DMS79 treated with DMSO at 0.1 percent for 48 hours (cell line): ENCODE measurements at regions not wholly inside any gene's neighbourhood (a gene's known extent, or its start where the extent isn't known, plus 50 kb on each side); places are given as distances from the start of the nearest gene placed in this dataset.
A peak's percentile ranks its signal among the peaks of the same experiment; 100 is the strongest.

ENCODE experiments used
- DNase-seq: peaks from one replicate; lab custom pipeline; 2025; lab: John Stamatoyannopoulos, UW

DNA sequence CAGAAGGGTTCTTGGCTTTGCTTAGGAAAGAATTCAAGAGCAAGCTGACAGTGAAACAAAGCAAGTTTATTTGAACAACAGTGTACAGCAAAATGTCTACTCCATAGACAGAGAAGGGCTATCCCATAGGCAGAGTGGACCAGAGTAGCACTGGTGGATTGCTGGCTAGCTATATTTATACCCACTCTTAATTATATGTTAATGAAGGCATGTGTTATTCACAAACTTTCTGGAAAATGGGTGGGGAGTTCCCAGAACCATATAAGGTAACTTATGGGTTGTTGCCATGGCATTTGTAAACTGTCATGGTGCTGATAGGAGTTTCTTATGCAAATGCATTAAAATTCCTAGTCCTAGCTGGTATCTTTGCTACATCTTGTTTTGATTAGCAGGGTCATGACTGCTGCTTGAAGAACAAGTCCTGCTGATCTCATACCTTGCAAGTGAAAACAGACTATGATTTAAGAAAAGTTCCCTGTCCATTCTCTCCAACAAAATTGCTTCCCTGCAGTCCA is 330.5 kb downstream of the BUD13 start:
- DNase-seq: no peak

DNA sequence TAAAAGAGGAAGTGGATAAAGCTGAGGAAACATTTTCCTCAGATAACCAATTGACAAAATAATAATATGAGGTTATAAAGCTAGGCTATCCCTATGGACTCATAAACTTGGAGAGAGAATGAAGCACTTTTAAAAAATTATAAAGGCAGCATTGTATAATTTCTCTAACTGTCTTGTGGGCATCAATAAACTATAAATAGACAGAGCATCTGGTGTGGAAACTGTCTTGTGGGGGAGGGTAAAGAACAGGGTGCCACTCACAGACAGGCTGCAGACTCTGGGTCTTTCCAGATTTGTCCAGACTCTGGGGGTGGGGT is 333.5 kb downstream of the BUD13 start:
- DNase-seq: no peak

DNA sequence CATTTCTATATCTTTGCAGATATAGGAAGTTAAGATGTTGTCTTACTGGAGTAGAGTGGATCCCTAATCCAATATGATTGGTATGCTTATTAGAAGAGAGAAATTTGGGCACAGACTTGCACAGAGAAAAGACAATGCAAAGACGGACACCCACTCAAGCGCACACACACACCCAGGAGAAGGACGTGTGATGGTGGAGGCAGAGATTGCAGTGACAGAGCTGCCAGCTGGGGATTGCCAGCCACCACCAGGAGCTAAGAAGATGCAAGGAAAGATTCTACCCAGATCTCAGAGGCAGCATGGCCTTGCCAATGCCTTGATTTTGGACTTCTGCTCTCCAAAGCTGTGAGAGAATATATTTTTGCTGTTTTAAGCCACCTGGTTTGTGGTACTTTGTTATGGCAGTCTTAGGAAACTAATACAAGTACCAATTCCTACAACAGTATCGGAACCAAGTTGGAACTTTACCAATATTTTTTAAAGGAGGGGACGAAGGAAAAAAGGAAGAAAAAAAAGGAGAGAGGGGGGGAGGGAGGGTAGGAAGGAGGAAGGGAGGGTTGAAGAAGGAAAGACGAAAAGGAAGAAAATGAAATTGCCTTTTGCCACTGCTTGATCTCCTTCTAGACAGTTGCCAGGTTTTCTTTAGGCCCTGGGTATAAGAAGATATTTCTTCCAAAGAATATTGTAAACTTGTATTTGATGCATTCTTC is 334.0 kb downstream of the BUD13 start:
- no peak for DNase-seq

DNA sequence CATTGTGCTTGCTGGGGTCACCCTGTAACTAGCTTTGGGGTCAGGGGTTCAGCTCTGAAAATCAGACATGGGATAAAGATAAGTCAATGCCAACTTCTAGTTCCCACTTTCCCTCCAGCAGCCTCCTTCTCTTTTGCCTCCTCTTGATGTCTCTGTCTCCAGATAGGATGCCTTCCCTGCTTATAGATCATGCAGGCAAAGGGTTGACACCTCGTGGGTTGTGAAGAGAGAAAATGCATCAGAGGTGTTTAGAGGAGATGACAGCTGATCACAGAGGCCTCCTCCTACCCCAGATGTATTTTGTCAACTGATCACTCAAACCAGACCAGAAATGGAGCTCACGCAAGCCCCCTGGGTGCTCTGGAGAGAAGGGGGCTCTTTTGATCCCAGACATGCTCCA is 337.8 kb downstream of the BUD13 start:
- no peak for DNase-seq

DNA sequence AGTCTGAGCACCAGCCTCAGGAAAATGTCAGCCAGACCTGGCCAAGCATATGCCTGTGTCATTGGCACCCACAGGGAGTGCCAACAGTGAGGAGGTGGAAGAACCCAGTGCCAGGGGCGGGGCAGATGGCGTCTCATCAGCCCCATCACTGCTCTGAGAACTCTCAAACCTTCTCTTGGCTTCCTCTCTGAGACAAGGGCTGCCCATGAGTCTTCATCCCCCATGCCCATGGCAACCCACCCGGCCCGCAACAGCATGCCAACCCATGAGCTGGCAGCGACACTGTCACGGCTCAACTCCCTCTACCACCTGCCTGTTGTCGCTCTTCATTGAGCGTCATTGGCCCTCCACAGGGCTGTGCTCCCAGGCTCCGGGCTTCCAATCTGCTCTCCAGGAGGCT is 340.5 kb downstream of the BUD13 start:
- peak; percentile 25 for DNase-seq

DNA sequence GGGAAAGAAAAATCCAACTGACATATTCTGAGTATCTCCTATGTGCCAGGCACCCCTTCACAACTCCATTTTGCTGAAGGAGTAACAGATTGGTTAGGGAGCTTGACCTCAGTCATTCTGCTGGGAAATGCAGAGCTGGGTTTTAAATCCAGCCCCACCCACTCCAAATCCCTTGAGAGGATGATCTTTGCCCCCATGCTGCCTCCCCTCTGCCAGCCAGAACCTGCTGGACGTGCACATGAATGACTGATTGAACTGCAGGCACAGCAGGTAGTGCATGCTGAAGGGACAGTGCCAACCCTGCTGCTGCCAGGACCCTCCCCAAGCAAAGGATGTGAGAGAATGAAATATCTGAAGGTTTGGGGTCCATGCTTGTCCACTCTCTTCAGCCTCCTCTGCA is 340.9 kb downstream of the BUD13 start:
- no peak for DNase-seq

DNA sequence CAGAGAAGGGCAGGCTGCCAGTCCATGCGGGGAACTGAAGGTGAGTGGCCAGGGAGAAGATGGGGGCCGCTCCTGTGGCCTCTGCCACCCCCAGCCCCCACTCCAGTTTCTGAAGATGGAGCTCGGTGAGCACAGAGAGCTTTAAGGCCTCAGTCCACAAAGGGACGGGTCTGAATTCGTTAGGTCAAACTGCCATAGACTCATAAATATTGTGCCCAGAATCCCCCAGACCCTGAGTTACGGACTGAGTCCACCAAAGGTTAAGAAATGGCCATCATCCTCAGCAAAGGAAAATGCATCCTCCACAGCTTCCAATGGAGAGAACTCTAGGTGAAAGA is 344.2 kb downstream of the BUD13 start:
- no peak for DNase-seq

DNA sequence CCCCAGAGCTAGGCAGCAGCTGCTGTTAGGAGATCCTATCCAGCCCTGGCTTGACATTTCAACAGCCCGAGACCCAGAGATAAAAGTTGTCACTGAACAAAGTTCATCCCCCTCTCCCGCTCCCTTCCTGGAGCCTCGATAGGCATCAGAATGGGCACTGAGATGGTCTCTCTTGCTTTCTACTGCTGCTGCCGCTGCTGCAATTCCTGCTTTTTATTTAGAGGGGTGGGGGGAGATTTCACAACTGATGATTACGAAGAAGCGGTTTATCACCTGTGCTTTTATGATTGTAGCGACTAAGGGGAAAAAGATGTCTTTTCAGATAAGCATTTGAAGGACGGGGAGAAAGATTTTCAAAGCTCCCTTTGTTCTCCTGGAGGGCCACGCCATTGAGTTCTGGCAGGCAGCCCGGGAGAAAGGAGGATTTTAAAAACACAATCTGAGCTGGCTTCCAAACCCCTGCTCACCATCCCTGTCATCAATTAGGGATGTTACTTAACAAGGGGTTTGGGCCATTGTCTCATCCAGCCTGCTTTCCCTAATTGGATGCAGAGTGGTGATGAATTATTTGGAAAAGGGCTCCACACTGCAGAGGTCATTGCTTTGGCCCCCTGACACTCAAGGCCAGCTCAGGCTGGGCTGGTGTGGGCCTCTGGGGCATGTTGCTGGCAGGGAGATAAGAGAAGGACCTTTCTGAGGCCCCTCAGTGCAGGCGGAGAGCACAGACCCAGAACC is 344.7 kb downstream of the BUD13 start:
- DNase-seq: peak; percentile 92

DNA sequence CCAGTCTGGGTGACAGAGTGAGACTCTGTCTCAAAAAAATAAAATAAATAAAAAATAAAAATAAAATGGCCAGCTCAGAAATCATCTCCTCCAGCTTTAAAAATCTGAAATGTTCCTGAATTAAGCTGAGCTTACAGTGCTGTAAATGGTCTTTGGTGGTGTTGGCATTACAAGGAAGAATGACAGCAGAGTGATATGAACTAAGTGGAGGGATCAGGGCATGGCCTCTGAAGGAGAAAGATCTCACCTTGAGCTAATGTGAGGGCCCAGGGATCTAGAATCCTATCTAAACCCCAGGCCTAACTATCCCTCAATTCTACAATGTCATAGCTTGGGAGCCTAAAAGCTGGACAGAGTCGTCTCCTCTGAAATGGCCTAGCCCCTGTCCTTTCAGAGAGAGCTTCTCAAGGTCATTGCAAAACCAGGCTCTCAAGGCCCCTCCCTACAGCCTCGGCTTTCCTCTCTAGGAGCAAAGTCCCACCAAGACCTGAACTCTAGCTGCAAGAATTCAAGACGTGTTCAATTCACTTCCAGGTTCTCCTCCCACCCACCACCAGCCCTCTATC is 345.4 kb downstream of the BUD13 start:
- peak; percentile 78 for DNase-seq

DNA sequence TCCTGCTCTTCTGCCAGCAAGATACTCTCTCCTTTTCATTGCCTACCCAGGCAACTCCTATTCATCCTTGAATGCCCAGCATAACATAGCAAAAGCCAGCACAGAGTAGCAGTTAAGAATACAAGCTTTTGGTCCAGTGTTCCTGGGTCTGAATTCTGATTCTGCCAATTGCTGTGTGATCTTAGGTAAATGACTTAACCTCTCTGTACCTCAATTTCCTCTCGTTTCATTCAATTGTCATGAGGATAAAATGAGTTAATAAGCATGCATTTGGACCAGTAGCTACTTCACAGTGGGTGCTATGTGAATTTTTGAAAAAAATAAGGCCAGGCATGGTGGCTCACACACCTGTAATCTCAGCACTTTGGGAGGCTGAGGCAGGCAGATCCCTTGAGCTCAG is 346.0 kb downstream of the BUD13 start:
- DNase-seq: no peak

DNA sequence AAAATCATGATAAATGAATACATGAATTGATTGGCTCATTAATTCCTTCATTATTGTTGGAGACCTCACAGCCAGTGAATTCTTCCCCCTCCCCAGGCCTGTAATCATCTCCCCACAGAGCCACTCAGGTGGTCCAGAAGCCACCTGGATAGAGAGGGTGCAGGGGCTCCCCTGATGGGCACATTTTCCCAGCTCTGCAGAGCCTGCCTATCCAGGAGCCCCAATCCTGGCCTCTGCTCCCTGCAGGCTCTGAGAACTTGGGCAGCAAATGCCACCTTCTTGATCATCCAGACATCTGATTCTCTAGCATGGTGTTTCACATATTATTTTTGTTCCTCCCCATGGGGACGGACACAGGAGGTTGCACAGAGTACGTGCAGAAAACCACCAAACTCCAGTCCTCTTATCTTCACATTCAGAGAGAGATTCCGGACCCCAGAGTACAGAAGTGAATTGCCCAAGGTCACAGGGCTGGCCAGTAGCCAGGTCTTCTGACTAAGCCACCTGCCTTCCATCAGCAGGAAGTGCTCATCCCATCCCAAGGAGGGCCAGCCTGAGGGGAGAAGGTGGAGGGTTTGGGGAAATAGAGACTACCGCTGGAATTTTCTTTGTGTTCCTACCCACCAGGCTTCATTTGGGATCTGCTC is 348.0 kb downstream of the BUD13 start:
- no peak for DNase-seq

DNA sequence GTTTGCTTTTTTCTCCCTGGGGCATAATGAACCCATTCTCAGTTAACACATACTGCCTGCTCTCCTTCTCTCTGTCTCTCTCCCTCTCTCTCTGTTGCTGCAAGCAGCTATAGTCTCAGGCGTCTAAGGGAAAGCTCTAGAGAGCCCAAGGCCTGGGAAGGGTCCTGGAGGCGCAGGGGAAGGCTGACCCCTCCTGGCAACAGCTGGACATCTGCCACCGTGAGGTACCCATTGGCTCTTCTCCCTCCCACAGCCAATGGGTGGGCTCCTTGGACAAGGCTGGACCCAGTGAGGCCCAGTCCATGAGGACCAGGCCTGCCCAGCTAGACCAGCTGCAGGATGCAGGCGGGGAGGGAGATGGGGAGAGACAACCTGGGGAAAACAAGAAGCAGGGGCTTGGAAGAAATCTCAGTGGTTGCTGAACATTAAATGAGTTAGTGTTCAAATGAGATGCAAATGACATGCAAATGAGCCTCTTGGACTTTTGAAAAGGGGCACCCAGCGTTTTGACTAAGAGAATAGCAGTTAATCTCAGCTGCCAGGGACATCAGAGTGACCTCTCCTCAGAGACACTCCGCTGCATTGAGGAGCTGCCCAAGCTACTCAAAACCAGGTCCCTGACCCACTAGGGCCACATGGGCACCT is 349.7 kb downstream of the BUD13 start:
- DNase-seq: no peak

DNA sequence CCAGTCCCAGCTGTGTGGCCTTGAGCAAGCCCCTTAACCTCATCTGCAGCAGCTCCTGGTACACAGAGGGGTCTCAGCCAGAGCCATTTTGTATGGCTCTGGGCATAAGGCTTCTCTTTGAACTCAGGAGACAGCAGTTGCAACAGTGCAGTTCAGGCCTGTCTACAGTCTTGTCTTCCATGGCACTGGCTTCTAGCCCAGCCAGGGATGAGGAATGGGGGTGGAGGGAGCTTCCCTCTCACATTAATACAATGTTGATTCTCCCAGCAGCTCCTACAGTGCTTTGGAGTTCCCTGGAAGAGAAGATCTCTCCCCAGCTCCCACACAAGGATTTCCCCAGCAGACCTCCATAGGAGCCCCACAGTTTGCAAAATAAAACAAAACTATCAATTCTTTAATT is 350.2 kb downstream of the BUD13 start:
- no peak for DNase-seq

DNA sequence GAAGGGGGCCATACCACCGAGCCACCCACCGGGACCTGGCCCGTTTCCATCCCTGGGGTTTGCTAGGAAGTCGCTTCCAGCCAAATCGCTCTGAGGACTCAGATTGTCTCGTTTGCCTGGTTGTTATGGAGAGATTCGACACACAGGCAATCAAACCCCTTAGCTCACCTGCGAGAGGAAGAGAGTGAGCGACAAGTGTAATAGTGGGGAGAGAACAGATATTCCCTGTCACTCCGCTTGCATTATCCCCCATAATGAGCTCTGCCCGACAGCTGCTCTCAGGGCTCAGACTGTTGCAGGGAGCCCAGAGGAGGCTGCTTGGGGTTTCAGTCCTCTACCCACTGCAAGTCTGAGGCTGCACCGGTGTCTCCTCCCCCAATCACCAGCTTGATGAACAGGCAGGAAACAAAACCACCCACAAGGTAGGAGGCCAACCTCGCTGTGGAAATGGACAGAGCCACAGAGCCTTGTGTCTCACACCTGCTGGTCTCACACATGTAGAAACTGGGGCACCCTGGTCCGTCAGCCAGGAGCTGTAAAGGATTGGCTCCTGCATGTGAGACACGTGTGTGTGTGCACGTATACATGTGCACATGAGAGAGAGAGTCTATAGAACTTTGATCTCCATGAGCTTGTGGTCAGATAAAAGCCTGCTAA is 351.1 kb downstream of the BUD13 start:
- peak; percentile 53 for DNase-seq

DNA sequence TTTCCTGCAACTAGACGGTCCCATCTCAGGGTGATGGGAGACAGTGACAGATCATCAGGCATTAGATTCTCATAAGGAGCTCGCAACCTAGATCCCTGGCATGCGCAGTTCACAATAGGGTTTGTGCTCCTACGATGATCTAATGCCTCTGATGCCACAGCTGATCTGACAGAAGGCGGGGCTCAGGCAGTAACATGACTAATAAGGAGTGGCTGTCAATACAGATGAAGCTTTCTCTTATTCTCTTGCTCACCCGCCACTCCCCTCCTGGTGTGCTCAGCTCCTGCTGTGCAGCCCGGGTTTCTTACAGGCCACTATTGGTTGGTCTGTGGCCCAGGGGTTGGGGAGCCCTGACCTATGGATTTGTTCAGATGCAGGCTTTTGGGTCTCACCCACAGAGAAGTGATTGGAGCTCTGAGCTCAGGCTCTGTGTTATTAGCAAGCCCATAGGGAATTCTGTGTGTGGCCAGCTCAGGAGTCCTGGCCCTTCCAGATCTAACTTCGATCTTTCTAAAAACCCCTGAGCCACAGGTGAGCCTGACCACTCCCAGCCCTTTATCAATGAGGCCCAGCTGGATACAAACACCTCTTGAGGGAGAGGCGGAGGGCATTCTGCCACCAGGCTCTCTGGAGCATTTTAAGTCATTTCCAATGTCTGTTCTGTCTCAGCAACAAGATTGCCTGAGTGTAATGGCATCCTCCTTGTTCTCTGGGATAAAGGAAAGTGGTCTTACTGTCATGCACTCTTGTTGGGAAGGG is 351.8 kb downstream of the BUD13 start:
- DNase-seq: peak; percentile 53

DNA sequence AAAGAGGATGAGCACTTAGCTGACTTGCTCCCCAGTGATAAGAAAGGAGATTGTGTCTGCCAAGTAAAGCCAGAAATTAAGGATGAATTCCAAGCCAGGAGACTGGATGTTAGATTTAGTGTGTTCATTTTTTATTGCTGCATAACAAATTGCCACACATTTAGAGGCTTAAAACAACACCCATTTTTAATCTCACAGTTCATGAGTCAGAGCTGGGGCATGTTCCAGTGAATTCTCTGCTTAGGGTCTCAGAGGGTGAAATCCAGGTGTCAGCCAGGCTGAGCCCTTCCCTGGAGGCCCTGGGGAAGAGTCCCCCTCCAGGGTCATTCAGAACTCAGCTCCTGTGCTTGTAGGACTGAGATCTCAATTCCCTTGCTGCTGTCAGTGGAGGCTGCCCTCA is 352.8 kb downstream of the BUD13 start:
- DNase-seq: no peak

DNA sequence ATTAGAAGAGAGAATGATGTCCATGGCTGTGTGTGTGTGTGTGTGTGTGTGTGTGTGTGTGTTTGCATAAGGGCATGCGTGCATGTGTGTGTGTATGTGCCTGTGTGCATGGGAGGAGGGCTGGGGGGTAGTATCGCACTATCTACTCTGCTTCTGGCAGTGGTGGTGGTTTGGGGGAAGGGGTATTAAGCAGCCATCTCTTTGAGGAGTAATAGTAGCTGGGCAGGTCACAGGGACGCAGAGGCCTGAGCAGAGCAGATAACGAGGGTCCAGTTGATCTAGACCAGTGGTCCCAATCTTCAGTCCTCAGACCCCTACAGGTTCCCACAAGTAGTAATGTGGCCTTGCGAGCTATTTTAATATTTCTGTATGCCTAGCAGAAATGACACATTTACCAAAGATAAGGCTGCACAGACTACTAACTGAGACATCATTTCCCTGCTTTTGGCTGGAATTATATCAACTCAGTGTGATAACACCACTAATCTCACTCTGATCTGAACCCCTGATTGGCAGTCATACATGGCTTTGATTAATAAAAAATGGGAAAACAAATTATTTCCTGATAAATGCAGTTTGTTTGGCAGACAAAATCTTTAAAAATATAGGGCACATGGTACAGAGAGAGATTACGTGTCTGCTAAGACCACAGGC is 354.3 kb downstream of the BUD13 start:
- DNase-seq: no peak

DNA sequence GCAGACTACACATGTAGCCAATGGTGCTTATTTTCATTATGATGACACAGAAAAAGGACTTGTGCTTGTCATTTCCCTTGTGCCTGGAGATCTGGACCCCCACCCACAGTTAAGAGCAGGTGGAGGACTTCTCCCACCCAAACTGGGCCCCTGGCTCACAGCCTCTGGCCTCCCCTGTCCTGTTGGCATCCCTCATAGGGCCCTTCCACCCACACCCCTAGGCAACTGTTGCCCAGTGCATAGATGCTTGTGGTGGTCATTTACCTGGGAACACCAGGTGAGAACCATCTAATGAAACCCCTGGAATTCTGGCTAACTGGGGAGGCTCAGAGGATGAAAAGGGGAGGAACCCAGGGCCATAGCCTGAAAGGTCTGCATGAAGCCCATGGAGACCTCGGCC is 355.9 kb downstream of the BUD13 start:
- no peak for DNase-seq

DNA sequence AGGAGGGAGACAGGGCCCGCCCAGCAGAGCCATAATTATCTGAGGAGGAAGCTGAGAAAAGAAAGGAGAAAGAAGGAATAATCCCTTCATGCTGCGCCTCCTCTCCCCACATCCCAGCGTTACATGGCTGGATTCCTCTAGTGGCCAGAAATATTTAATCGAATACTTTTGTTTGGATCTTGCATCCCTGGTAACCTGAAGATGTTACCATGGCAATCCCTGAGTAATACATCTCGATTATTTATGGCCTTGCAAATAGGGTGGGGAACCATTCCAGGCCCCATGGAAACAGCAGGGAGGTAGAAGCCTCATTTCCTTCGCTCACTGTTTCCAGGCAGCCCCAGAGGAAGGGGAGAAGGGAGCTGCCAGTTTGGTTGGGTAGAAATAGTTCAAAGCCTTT is 357.7 kb downstream of the BUD13 start:
- DNase-seq: peak; percentile 56

DNA sequence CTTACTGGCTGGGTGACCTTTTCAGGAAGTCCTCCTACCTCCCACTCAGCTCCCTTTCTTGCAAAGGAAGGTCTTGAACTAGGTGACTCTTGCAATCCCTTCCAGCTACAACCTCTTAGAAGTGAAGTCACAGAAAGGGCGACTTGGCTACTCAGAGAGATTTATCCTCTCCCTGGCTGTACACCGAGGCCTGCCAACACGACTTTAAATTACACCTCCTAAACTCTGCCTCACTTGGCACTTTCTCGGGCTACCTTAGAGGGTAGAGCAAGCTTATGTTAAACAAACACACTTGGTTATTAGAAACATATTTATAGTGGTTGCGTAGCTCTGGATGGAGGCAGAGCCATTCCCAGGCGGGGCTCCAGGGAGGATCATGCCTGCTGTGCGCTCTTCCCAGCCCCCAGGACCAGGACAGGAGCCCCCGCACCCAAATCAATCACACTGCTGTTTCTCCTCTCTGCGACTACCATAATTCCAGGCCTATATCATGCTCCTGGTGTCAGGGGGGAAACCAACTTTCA is 358.4 kb downstream of the BUD13 start:
- no peak for DNase-seq
